DMS79 (cell line): ENCODE measurements at regions not wholly inside any gene's neighbourhood (a gene's known extent, or its start where the extent isn't known, plus 50 kb on each side); places are given as distances from the start of the nearest gene placed in this dataset.

Source experiments
- DNase-seq: peaks from one replicate; lab custom pipeline; 2025; lab: John Stamatoyannopoulos, UW

GRCh38 chr6:14187406-14187805 is 69.8 kb downstream of the CD83 start:
- DNase-seq = no peak

DNA sequence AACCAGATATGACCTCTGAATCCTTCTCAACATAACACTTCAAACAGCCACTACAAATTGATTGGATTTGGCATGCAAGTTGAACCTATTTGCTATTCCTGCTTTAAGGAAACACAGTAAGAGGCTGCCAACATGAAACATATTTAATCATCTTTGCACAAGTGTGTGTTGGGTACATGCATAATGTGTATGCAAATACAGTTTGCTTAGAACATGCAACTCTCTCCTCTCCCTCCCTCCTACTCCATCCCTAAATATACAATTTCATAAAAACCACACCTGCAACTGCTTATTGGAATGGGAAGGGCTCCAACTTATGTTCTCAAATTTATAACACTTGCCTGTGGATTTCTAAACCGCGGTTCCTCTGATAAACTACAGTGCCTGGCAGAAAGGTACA is 71.5 kb downstream of the CD83 start:
- DNase-seq = no peak

- DNase-seq = no peak
Measured at GRCh38 chr6:14190191-14190928, 72.8 kb downstream of the CD83 start.

- DNase-seq = no peak
Measured at GRCh38 chr6:14190929-14191224, 73.3 kb downstream of the CD83 start.

DNA sequence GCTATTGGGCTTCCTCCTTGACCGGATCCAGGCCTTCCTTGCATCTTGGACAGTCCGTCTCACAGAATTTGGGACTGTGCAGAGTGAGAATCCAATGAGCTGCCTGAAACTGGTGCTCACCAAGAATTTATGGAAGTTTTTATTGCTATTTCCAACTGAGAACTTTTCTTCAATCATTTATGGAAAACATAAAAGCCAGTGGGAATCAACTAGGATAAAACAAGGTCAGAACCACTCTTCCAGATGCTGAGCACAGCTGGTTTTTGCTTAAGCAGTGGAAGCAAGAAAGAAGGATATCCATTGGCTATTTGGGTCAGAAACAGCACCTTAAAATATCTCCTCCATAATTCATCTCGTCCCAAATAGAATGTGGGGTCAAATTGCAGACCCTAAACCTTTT is 74.2 kb downstream of the CD83 start:
- no peak for DNase-seq

- no peak for DNase-seq
Measured at GRCh38 chr6:14192216-14192788, 74.7 kb downstream of the CD83 start.

GRCh38 chr6:14193524-14193923 is 76.0 kb downstream of the CD83 start:
- DNase-seq = no peak

GRCh38 chr6:14194483-14194882 is 76.9 kb downstream of the CD83 start:
- no peak for DNase-seq

DNA sequence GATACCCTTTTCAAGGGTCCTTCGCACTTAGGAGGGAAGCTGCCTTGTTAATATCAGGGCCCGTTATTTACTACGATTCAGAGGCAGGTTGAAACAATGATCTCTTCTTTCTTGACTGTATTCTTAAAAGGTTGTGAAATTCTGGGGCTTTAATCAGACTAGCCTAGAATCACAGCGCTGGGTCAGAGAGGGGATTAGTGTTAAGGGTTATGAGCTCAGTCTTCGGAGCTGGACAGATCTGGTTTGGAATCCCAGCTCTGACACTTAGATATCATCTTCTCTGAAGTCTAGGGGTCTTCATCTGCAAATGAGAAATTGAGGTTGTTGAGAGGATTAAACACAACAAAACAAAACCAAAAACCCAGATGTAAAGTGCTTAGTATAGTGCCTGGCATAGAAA is 77.4 kb downstream of the CD83 start:
- DNase-seq = no peak

GRCh38 chr6:14196026-14196425 is 78.5 kb downstream of the CD83 start:
- DNase-seq = no peak

DNA sequence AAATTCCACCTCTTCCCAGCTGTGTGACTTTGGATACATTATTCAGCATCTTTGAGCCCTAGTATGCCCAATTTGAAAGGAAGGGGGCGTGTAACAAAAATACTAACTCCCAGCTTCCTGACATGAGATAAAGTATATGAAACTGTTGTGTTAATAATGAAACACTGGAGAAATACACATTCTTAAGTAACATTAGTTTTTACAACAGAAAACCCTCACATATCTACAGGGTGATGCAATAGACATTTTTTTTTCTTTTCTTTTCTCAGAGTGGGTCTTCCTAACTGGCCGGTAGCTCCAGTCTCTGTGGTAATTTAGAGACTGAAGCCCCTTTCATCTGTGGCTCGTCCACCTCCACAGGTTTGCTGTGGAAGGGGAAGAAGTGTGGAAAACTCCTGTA is 79.5 kb downstream of the CD83 start:
- no peak for DNase-seq

GRCh38 chr6:14200047-14200446 is 82.5 kb downstream of the CD83 start:
- DNase-seq = no peak

- no peak for DNase-seq
Measured at GRCh38 chr6:14202947-14203346, 85.4 kb downstream of the CD83 start.

DNA sequence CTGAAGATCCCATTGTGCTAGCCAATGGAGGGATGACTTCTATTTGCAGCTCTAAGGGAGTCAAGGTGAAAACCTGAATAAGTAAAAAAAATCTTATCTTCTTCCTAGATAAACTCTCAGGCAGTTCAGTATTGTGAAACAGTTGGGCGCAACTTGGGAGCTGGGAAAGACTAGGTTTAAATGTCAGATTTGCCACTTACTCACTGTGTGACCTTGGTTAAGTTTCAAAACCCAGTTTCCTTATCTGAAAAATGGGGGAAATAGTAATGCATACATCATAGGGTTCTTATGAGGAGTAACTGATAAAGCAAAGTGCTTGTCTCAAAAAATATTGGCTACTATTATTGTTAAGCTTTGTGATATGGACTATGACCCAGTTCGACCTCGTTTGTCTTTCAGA is 88.8 kb downstream of the CD83 start:
- no peak for DNase-seq

GRCh38 chr6:14207448-14207847 is 89.9 kb downstream of the CD83 start:
- no peak for DNase-seq

DNA sequence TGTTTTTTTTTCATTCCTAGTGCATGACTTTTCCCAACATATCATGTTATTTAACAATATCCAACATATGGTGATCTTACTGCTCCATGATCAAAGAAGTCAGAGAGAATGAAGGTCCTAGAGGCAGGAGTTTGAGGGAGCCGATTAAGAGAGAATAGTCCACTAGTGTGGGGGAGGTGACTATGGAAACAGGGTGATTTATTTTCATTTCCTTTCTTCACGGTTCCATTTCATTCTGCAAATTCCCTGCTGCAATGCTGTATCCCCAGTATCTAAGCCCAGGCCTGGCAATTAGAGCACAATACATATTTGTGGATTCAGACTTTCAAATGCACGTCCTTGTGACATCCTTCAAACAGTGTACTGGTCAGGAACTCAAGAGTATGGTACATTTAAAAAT is 91.4 kb downstream of the CD83 start:
- DNase-seq = no peak

GRCh38 chr6:14210077-14210476 is 92.5 kb downstream of the CD83 start:
- no peak for DNase-seq

DNA sequence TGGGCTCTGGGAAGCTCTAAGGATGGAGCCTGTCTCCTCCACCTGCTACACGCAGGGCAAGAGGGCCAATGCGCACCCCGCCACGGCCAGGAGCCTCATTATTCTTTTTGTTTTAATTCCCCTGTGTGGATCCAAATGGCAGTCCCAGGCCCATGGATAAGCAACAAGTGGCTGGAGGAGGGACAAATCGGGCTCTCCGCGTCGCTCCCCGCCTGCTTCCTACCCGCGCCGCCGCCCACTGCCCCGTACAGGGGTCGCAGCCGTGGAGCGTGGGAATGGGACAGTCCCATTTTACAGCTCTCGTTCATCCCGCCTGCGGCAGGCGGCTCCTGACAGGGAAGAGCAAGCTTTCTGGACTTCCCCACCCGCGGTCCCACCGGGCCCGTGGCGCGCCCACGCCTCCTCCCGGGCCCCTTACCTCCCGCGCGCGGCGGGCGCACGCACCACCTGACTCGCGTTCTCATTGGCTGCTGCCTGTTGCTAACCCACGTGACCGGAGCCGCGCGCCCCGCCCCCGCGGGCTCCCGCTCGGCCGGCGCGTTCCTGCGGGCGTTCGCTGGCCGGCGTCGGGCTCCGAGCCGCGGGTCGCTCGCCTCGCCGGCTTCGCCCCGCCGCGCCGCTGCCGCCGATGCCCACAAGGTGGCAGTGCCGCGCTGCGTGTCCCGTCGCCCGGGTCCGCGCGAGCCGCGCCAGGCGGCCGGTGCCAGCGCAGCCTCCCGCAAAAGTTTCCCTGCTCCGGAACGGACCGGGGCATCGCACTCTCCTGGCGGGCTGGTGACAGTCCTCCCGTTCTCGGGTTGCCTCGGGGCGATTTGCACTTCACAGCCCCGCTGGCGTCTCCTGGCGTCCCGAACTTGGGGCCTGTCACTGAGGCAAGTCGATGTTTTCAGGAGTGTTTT is 93.3 kb downstream of the CD83 start:
- DNase-seq = peak; percentile 35

GRCh38 chr6:14211562-14211942 is 94.0 kb downstream of the CD83 start:
- no peak for DNase-seq

DNA sequence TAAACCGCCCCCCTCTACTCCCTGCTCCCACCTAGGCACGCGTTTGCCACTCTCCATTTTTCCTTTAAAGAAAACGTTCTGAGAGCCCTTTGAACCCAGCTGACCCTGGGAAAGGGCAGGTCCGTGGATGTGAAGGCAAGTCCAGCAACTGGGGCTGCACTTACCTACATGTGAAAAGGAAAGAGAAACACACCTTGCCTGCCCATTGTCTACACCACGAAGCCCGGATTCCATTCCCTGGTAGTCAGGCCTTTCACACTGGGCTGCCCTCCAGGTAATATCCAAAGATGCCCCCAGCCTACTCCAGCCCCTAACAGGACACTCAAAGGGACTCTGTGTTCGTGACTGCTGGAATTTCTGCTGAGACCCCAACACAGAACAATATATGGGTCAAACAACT is 94.4 kb downstream of the CD83 start:
- DNase-seq = no peak

DNA sequence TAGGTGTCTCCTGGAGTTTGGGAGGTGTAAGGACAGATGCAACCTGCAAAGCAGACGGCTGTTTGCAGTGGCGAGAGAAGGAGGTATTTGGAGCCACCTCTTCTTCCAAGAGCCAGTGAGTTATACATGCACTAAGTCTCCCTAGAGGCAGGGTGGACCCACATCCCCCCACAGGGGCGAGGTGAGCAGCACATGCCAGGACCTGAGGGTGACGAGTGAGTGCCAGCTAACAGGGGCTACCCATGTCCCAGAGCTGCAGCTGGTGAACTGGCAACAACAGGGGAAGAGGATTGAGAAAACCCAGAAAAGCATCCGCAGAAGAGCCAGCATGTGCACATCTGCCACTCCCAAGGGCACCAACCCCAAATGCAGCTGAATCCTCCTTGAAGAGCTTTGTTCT is 95.1 kb downstream of the CD83 start:
- DNase-seq = no peak

GRCh38 chr6:14216946-14217684 is 99.5 kb downstream of the CD83 start:
- DNase-seq = no peak
